Fibroblast of skin of left biceps (primary cell): ENCODE measurements at regions not wholly inside any gene's neighbourhood (a gene's known extent, or its start where the extent isn't known, plus 50 kb on each side); places are given as distances from the start of the nearest gene placed in this dataset.
A peak's percentile ranks its signal among the peaks of the same experiment; 100 is the strongest.
"Not testable (repeated sequence)": the region's sequence is repeated elsewhere in the genome, so short reads cannot be mapped to it uniquely, and the experiment has no call there.

ENCODE experiments used
- DNase-seq, 2 experiments: peaks; one replicate each; pipeline ENCODE4 v3.0.0-alpha.2; 2013; ENCODE audit warnings: low read depth in 2 of 2

- DNase-seq = no peak
Measured at GRCh38 chr1:178020968-178021640, 51.2 kb upstream of the SEC16B start.

GRCh38 chr1:178021950-178022349 is 52.1 kb upstream of the SEC16B start:
- no peak for DNase-seq

- DNase-seq = no peak
Measured at GRCh38 chr1:178023181-178023618, 53.3 kb upstream of the SEC16B start.

- DNase-seq = no peak
Measured at GRCh38 chr1:178024504-178024903, 54.6 kb upstream of the SEC16B start.

GRCh38 chr1:178025613-178026356 is 55.9 kb upstream of the SEC16B start:
- no peak for DNase-seq

GRCh38 chr1:178028841-178029481 is 59.1 kb upstream of the SEC16B start:
- DNase-seq = no peak

- no peak for DNase-seq
Measured at GRCh38 chr1:178030467-178030866, 60.6 kb upstream of the SEC16B start.

GRCh38 chr1:178031856-178032320 is 62.0 kb upstream of the RASAL2 start:
- peak; percentile 81 to 83 for DNase-seq

GRCh38 chr1:178033019-178033418 is 60.9 kb upstream of the RASAL2 start:
- no peak for DNase-seq

GRCh38 chr1:178034676-178035075 is 59.2 kb upstream of the RASAL2 start:
- no peak for DNase-seq

- DNase-seq = no peak
Measured at GRCh38 chr1:178036090-178036489, 57.8 kb upstream of the RASAL2 start.

- peak; percentile 20 to 25 for DNase-seq
Measured at GRCh38 chr1:178037510-178038253, 56.2 kb upstream of the RASAL2 start.

- DNase-seq = no peak
Measured at GRCh38 chr1:178038372-178038771, 55.5 kb upstream of the RASAL2 start.

- DNase-seq = no peak
Measured at GRCh38 chr1:178039891-178040290, 54.0 kb upstream of the RASAL2 start.

- DNase-seq = not testable (repeated sequence)
Measured at GRCh38 chr1:178043940-178044339, 50.0 kb upstream of the RASAL2 start.
